ENCODE measurements at regions not wholly inside any gene's neighbourhood (a gene's known extent, or its start where the extent isn't known, plus 50 kb on each side); places are given as distances from the start of the nearest gene placed in this dataset.

- TF ChIP-seq EP300 (IDR thresholded peaks at IDR 0.05; ENCODE audit: low read depth in 2 of 2, low read length in 2 of 2) (no peak), EP300 (CRISPR knock-in tag; IDR thresholded peaks at IDR 0.05; ENCODE audit: borderline replicate concordance) (no peak), CTCF (CRISPR knock-in tag; IDR thresholded peaks at IDR 0.05) (no peak), FLYWCH1 (CRISPR knock-in tag; IDR thresholded peaks at IDR 0.05) (no peak), POLR2A (IDR thresholded peaks at IDR 0.05; ENCODE audit: insufficient read depth in 1 of 2, low read depth in 2 of 2, low read length in 2 of 2) (no peak), THAP11 (CRISPR knock-in tag; IDR thresholded peaks at IDR 0.05) (no peak), KLF16 (CRISPR knock-in tag; IDR thresholded peaks at IDR 0.05) (no peak), MAFG (CRISPR knock-in tag; IDR thresholded peaks at IDR 0.05) (no peak), CBFB (CRISPR knock-in tag; IDR thresholded peaks at IDR 0.05) (no peak), HMGA1 (CRISPR knock-in tag; conservative IDR thresholded peaks at IDR 0.05) (no peak), ZSCAN20 (CRISPR knock-in tag; IDR thresholded peaks at IDR 0.05; ENCODE audit: borderline replicate concordance) (no peak), JUND (CRISPR knock-in tag; IDR thresholded peaks at IDR 0.05) (no peak), ZFX (CRISPR knock-in tag; IDR thresholded peaks at IDR 0.05; ENCODE audit: low read depth) (no peak)
These were observed 85.6 kb upstream of the RPH3AL start for GRCh38 chr17:438191-438590.

All from HepG2 (cell line).